AG09319 (cell line): ENCODE measurements at regions not wholly inside any gene's neighbourhood (a gene's known extent, or its start where the extent isn't known, plus 50 kb on each side); places are given as distances from the start of the nearest gene placed in this dataset.

Experiments
- DNase-seq: peaks from one replicate; pipeline ENCODE4 v3.0.0-alpha.2; 2010; ENCODE audit warnings: low read depth; ENCODE audit errors: extremely low read depth
- CTCF ChIP-seq: IDR thresholded peaks from 2 replicates; pipeline ENCODE4 v1.5.1; 2011; ENCODE audit warnings: low read depth, mild to moderate bottlenecking, inconsistent platforms, low read length, moderate library complexity

- TF ChIP-seq CTCF = no peak
- DNase-seq = no peak
These were observed 58.3 kb upstream of the NOCT start for GRCh38 chr4:138957302-138957701.

GRCh38 chr4:138954428-138954827 is 61.2 kb upstream of the NOCT start:
- no peak for DNase-seq
- TF ChIP-seq CTCF = no peak

GRCh38 chr4:138953961-138954371 is 61.6 kb upstream of the NOCT start:
- TF ChIP-seq CTCF = no peak

GRCh38 chr4:138952411-138952810 is 63.2 kb upstream of the NOCT start:
- DNase-seq = no peak
- no peak for TF ChIP-seq CTCF

More at GRCh38 chr4:138953961-138954371, 61.6 kb upstream of the NOCT start:
- peak; percentile 78 for DNase-seq

GRCh38 chr4:138951764-138952163 is 63.8 kb upstream of the NOCT start:
- TF ChIP-seq CTCF = no peak
- no peak for DNase-seq

- TF ChIP-seq CTCF = no peak
- DNase-seq = no peak
These were observed 65.7 kb upstream of the NOCT start for GRCh38 chr4:138949866-138950265.

- TF ChIP-seq CTCF = no peak
- no peak for DNase-seq
These were observed 66.7 kb upstream of the NOCT start for GRCh38 chr4:138948918-138949317.

- no peak for TF ChIP-seq CTCF
- no peak for DNase-seq
These were observed 69.3 kb upstream of the NOCT start for GRCh38 chr4:138946306-138946705.
